Heart left ventricle (tissue), 16 donors: ENCODE measurements at regions not wholly inside any gene's neighbourhood (a gene's known extent, or its start where the extent isn't known, plus 50 kb on each side); places are given as distances from the start of the nearest gene placed in this dataset.
A peak's percentile ranks its signal among the peaks of the same experiment; 100 is the strongest.

Experiments used
- ATAC-seq, 4 donors: fragments of 200-7000 bp; cut with Tn5 transposase; one replicate each; pipeline ENCODE4 v1.9.1; 2020 to 2022; ENCODE audit warnings: moderate library complexity in 4 of 4, mild to moderate bottlenecking in 3 of 4, moderate number of reproducible peaks in 1 of 4
- DNase-seq, 5 donors: peaks; one replicate each; pipeline ENCODE4 v3.0.0-alpha.2; 2020
- H3K27ac ChIP-seq, 12 donors: fragments of 200-600 bp; sonication (generic) in 4 of 12; one replicate each; pipeline versions ENCODE4 v1.5.0 to v1.8.0; 2016 to 2022; ENCODE audit warnings: mild to moderate bottlenecking in 2 of 12
- H3K27me3 ChIP-seq, 9 donors: fragments of 200-600 bp; sonication (generic) in 2 of 9; one replicate each; pipeline versions ENCODE4 v1.5.1 to v1.8.0; 2016 to 2022; ENCODE audit warnings: mild to moderate bottlenecking in 3 of 9
- H3K36me3 ChIP-seq, 9 donors: fragments of 200-600 bp; sonication (generic) in 2 of 9; one replicate each; pipeline versions ENCODE4 v1.5.0 to v1.8.0; 2018 to 2022; ENCODE audit warnings: mild to moderate bottlenecking in 2 of 9
- H3K4me1 ChIP-seq, 12 donors: fragments of 200-600 bp; sonication (generic) in 4 of 12; one replicate each; pipeline versions ENCODE4 v1.5.0 to v1.8.0; 2016 to 2022; ENCODE audit warnings: mild to moderate bottlenecking in 3 of 12
- H3K4me3 ChIP-seq, 12 donors: fragments of 200-600 bp; sonication (generic) in 4 of 12; one replicate each; pipeline versions ENCODE4 v1.5.0 to v1.8.0; 2017 to 2022; ENCODE audit warnings: mild to moderate bottlenecking in 9 of 12, moderate library complexity in 4 of 12
- H3K9me3 ChIP-seq, 12 donors: fragments of 200-600 bp; sonication (generic) in 4 of 12; one replicate each; pipeline versions ENCODE4 v1.5.0 to v1.8.0; 2016 to 2022; ENCODE audit warnings: mild to moderate bottlenecking in 1 of 12
- CTCF ChIP-seq, 12 donors: fragments of 200-600 bp; sonication (generic) in 4 of 12; IDR thresholded peaks; one replicate each; pipeline versions ENCODE4 v1.5.0 to v1.8.0; 2018 to 2022; ENCODE audit warnings: antibody characterized with exemption in 12 of 12, mild to moderate bottlenecking in 5 of 12
- POLR2A ChIP-seq, 2 donors: fragments of 450-650 bp; IDR thresholded peaks; one replicate each; pipeline ENCODE4 v1.6.1; 2017; ENCODE audit warnings: antibody characterized with exemption in 2 of 2, mild to moderate bottlenecking in 2 of 2, moderate library complexity in 2 of 2
- WGBS, 4 donors: extraction: QIAGEN DNeasy Blood & Tissue Kit in 2 of 4; methylation state at CpG; one replicate each; pipeline versions ENCODE4 v1.1.5 to v1.1.7; 2013 to 2018; 5-methylcytosine and 5-hydroxymethylcytosine counted together
- intact Hi-C, 10 donors: fragments of 100-400 bp; cut with DNase I; formaldehyde crosslinking; loops; one replicate each; pipeline versions ENCODE4 v1.11.1 to v1.14.2; 2022
- donor health status: ischemic (EF 13 %, LVEDD 7.1; RV severe dilation, severe dysfunction).
- donor health status: healthy with polysubstance abuse.
- donor health status: DM: no; HTN: yes; CAD: no.
- donor health status: DM: no; HTN: no; CAD: no.
- donor health status: ischemic (EF 25% LVEDD 6.9; RV normal size, moderate dysfunction).
- donor health status: ischemic (EF 25% LVEDD 5.7; RV mildly dilated, moderate dysfunction).
- donor health status: healthy.
- donor health status: DM: yes; HTN: yes; CAD: no.
- donor health status: ischemic (EF 35%, LVEDD 5.7; RV mildly dilated, moderate dysfunction).
- donor health status: nonischemic (EF 11% LVEDD 7.7; RV severe dilation, severe dysfunction).
- donor health status: DM: yes; HTN: yes; CAD: no.
- donor health status: PGD.
- donor health status: ischemic (EF 29% LVEDD 5.4; RV normal size, mild dysfunction).
- donor health status: nonischemic (EF 23%, LVEDD 6.1; RV moderate dilation, normal function).

DNA sequence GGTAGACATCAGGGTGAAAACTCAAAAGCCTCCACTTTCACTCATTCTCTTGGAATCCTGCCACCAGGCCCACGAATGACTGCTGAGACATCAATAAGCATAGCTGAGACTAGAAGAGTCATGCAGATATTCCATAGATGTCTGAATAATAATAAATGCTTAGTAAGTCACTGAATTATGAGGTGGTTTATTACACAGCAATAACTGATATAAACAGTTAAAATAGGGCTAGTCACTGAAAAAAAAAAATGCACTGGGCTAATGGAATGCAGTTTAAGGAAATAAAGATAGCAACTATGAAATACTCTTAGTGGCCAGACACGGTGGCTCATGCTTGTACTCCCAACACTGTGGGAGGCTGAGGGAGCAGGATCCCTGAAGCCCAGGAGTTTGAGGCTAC lies 262.8 kb upstream of the CDH6 start:
- peaks cover 0 to 3% (median 0%) of the 10 kb centered on the region in 12 donors for H3K4me1 ChIP-seq
- H3K4me3 ChIP-seq = no peak overlapping the region
- ATAC-seq = no peak
- H3K27ac ChIP-seq = no peak overlapping the region
- no peak for TF ChIP-seq CTCF (IDR thresholded peaks at IDR 0.05)
- WGBS, 4 donors = 27 to 65% (median 42%) methylated on average over 2 of the region's 2 CpGs
- intact Hi-C loops = no loop called here
- no peaks in the 10 kb centered on the region for H3K27me3 ChIP-seq
- H3K36me3 ChIP-seq = no peaks in the 10 kb centered on the region
- no peak for DNase-seq
- no peaks in the 10 kb centered on the region for H3K9me3 ChIP-seq

DNA sequence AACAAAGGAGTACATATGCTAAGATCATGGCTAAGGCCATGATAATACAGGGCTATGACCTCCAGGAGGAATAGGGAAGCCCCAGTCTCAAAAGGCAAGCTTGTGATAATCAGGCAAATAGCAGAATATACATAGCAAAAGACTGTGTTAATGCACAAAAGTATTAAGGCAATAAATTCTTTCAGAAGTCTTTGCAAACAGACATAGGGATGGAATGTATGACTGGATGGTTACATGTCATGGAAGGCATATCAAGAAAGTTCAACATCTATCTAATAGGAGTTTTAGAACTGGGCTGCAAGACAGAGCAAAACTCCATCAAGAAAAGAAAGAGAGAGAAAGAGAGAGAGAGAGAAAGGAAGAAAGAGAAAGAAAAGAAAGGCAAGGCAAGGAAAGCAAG lies 264.5 kb upstream of the CDH6 start:
- Histone ChIP-seq H3K36me3 (no peaks in the 10 kb centered on the region), H3K4me1 (peaks cover 0 to 3% (median 0%) of the 10 kb centered on the region in 12 donors), H3K4me3 (no peak overlapping the region), H3K27me3 (no peaks in the 10 kb centered on the region), H3K27ac (no peak overlapping the region), H3K9me3 (peaks cover 0 to 5% (median 0%) of the 10 kb centered on the region in 12 donors)
- no peak for DNase-seq
- no peak for TF ChIP-seq POLR2A (IDR thresholded peaks at IDR 0.05)
- no peak for TF ChIP-seq CTCF (IDR thresholded peaks at IDR 0.05)
- intact Hi-C loops = no loop called here
- no peak for ATAC-seq

GRCh38 chr5:30926218-30926617 lies 267.3 kb upstream of the CDH6 start:
- peaks cover 0 to 8% (median 0%) of the 10 kb centered on the region in 12 donors for H3K9me3 ChIP-seq
- WGBS, 4 donors = 52 to 58% (median 53%) methylated on average over 3 of the region's 3 CpGs
- intact Hi-C loops = no loop called here
- no peak for DNase-seq
- TF ChIP-seq CTCF (IDR thresholded peaks at IDR 0.05) = no peak
- TF ChIP-seq POLR2A (IDR thresholded peaks at IDR 0.05) = no peak
- no peak overlapping the region for H3K27ac ChIP-seq
- H3K27me3 ChIP-seq = no peaks in the 10 kb centered on the region
- H3K4me3 ChIP-seq = no peak overlapping the region
- peaks cover 0 to 3% (median 0%) of the 10 kb centered on the region in 12 donors for H3K4me1 ChIP-seq
- peak in 1 of 4 donors; percentile 31 for ATAC-seq
- H3K36me3 ChIP-seq = no peaks in the 10 kb centered on the region

DNA sequence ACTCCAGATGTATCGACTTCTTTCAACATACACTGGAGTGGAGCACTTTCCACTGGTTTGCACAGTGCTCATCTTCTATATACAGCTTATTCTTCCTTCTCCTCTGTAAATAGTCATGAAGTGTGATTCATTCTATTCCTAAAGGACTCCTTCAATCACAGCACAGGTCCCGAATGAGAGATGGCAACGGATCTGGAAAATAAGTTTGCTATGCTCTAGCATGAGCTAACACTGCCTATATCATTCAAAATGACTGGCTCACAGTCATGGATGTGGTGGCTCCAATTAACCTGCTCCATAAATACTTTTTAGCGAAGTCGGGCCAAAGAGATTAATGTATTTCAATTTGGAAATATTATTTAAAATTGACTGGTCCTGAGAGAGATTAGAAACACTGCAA lies 272.1 kb upstream of the CDH6 start:
- 85 to 93% (median 91%) methylated on average over 5 of the region's 5 CpGs for WGBS, 4 donors

More for the DNA sequence above, 272.1 kb upstream of the CDH6 start:
- H3K27ac ChIP-seq = no peak overlapping the region
- intact Hi-C loops = no loop called here
- no peaks in the 10 kb centered on the region for H3K27me3 ChIP-seq
- H3K36me3 ChIP-seq = no peaks in the 10 kb centered on the region
- TF ChIP-seq CTCF (IDR thresholded peaks at IDR 0.05) = no peak
- no peak for TF ChIP-seq POLR2A (IDR thresholded peaks at IDR 0.05)
- no peak overlapping the region for H3K4me3 ChIP-seq
- H3K9me3 ChIP-seq = peaks cover 0 to 8% (median 0%) of the 10 kb centered on the region in 12 donors
- DNase-seq = no peak
- ATAC-seq = no peak
- H3K4me1 ChIP-seq = no peaks in the 10 kb centered on the region
